ENCODE measurements at regions not wholly inside any gene's neighbourhood (a gene's known extent, or its start where the extent isn't known, plus 50 kb on each side); places are given as distances from the start of the nearest gene placed in this dataset.

DNA sequence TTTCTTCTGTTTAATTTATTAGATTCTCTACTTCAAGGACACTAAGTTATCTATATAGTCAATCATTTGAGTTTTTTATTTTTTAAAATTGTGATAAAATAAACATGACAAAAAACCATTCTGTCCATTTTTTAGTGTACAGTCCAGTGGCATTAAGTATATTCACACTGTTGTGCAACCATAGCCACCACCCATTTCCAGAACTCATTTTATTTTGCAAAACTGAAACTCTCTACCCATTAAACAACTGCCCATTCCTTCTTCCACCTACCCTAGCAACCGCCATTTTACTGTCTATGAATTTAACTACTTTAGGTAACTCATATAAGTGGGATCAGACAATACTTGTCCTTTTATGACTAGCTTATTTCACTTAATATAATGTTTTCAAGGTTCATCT is 275.6 kb downstream of the SH3GL2 start:
- TF ChIP-seq EZH2 (IDR thresholded peaks at IDR 0.05; ENCODE audit: low read length, missing control alignments): no peak
- TF ChIP-seq, protein P1, sequence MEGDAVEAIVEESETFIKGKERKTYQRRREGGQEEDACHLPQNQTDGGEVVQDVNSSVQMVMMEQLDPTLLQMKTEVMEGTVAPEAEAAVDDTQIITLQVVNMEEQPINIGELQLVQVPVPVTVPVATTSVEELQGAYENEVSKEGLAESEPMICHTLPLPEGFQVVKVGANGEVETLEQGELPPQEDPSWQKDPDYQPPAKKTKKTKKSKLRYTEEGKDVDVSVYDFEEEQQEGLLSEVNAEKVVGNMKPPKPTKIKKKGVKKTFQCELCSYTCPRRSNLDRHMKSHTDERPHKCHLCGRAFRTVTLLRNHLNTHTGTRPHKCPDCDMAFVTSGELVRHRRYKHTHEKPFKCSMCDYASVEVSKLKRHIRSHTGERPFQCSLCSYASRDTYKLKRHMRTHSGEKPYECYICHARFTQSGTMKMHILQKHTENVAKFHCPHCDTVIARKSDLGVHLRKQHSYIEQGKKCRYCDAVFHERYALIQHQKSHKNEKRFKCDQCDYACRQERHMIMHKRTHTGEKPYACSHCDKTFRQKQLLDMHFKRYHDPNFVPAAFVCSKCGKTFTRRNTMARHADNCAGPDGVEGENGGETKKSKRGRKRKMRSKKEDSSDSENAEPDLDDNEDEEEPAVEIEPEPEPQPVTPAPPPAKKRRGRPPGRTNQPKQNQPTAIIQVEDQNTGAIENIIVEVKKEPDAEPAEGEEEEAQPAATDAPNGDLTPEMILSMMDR (conservative IDR thresholded peaks at IDR 0.05 in 1 of 2, IDR thresholded peaks at IDR 0.05 in 1 of 2; ENCODE audit: low read depth in 1 of 2, low read length in 2 of 2): no peak

DNA sequence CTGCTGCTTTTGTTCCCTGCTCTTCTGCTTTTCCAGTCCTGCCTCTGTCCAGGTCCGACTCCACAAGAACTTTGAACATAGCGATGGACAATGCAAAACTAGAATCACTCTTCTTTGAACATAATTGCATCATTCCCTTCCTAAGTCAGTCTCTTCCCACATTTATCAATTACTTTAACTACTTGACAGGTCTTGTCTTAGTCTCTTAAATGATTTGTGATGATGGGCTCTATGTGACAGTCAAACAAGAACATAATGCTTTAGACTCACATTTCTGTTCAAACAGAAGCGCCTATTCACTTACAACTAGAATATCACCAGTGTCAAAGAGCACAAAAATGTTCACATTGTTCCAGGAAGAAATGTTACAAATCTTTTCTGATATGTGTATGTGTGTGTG is 278.1 kb downstream of the SH3GL2 start:
- Histone ChIP-seq H3K4me1 (ENCODE audit: control insufficient read depth, extremely low read depth, insufficient read depth, low read length) (no peaks in the 10 kb centered on the region), H2AFZ (ENCODE audit: low read length) (no peak overlapping the region), H4K20me1 (ENCODE audit: control insufficient read depth, extremely low read depth, insufficient read depth, low read length) (no peaks in the 10 kb centered on the region), H3K9me3 (ENCODE audit: control insufficient read depth, insufficient read depth, low read depth, low read length) (no peaks in the 10 kb centered on the region), H3K27me3 (ENCODE audit: control insufficient read depth, insufficient read depth, low read length) (no peaks in the 10 kb centered on the region), H3K4me3 (replicated peaks in 1 of 4; ENCODE audit: control extremely low read depth in 1 of 4, insufficient read depth in 1 of 4, low read depth in 3 of 4, low read length in 4 of 4) (no peak overlapping the region), H3K36me3 (ENCODE audit: control insufficient read depth, insufficient read depth, low read length) (no peaks in the 10 kb centered on the region), H3K9ac (ENCODE audit: insufficient read depth, low read length) (no peak overlapping the region), H3K27ac (ENCODE audit: insufficient read depth, low read length) (no peak overlapping the region), H3K4me2 (ENCODE audit: extremely low read depth, insufficient read depth, low read length) (no peak overlapping the region), H3K79me2 (ENCODE audit: control insufficient read depth, insufficient read depth, low read length) (no peaks in the 10 kb centered on the region)
- TF ChIP-seq EZH2 (IDR thresholded peaks at IDR 0.05; ENCODE audit: low read length, missing control alignments): no peak
- TF ChIP-seq, protein P1 (conservative IDR thresholded peaks at IDR 0.05 in 1 of 2, IDR thresholded peaks at IDR 0.05 in 1 of 2; ENCODE audit: low read depth in 1 of 2, low read length in 2 of 2): no peak
- DNase-seq (ENCODE audit: low read depth in 2 of 2): no peak

More for the DNA sequence above, 275.6 kb downstream of the SH3GL2 start:
- H3K79me2 ChIP-seq (ENCODE audit: control insufficient read depth, insufficient read depth, low read length): no peaks in the 10 kb centered on the region
- H3K27me3 ChIP-seq (ENCODE audit: control insufficient read depth, insufficient read depth, low read length): no peaks in the 10 kb centered on the region
- no peaks in the 10 kb centered on the region for H3K4me1 ChIP-seq (ENCODE audit: control insufficient read depth, extremely low read depth, insufficient read depth, low read length)
- H3K9me3 ChIP-seq (ENCODE audit: control insufficient read depth, insufficient read depth, low read depth, low read length): no peaks in the 10 kb centered on the region
- DNase-seq (ENCODE audit: low read depth in 2 of 2): no peak
- no peak overlapping the region for H3K9ac ChIP-seq (ENCODE audit: insufficient read depth, low read length)
- H3K4me2 ChIP-seq (ENCODE audit: extremely low read depth, insufficient read depth, low read length): no peak overlapping the region
- H2AFZ ChIP-seq (ENCODE audit: low read length): no peak overlapping the region
- no peaks in the 10 kb centered on the region for H3K36me3 ChIP-seq (ENCODE audit: control insufficient read depth, insufficient read depth, low read length)
- no peaks in the 10 kb centered on the region for H4K20me1 ChIP-seq (ENCODE audit: control insufficient read depth, extremely low read depth, insufficient read depth, low read length)
- H3K27ac ChIP-seq (ENCODE audit: insufficient read depth, low read length): no peak overlapping the region
- H3K4me3 ChIP-seq (replicated peaks in 1 of 4; ENCODE audit: control extremely low read depth in 1 of 4, insufficient read depth in 1 of 4, low read depth in 3 of 4, low read length in 4 of 4): no peak overlapping the region

DNA sequence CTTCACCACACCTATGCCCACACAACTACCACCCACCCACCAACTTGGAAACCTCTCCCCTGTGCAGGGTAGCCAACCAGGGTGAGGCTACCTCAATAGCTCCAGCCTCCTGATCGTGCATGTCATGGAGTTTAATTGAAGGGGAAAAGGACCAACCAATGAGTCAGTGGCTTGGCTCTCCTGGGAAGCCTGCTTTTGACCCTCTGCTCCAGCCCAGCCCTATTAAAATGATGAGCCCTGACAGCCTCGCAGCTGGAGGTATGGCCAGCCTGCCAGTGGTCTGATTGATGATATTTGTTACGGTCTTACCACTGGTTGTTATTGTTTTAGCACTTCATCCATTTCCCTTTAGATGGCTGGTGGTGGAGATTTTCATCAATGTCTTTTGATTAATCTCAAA is 280.4 kb downstream of the SH3GL2 start:
- no peak overlapping the region for H2AFZ ChIP-seq (ENCODE audit: low read length)
- H3K4me2 ChIP-seq (ENCODE audit: extremely low read depth, insufficient read depth, low read length): no peak overlapping the region
- no peak for DNase-seq (ENCODE audit: low read depth in 2 of 2)
- H3K9me3 ChIP-seq (ENCODE audit: control insufficient read depth, insufficient read depth, low read depth, low read length): no peaks in the 10 kb centered on the region
- TF ChIP-seq, protein P1 (conservative IDR thresholded peaks at IDR 0.05 in 1 of 2, IDR thresholded peaks at IDR 0.05 in 1 of 2; ENCODE audit: low read depth in 1 of 2, low read length in 2 of 2): no peak
- TF ChIP-seq EZH2 (IDR thresholded peaks at IDR 0.05; ENCODE audit: low read length, missing control alignments): no peak
- H3K36me3 ChIP-seq (ENCODE audit: control insufficient read depth, insufficient read depth, low read length): no peaks in the 10 kb centered on the region
- H3K79me2 ChIP-seq (ENCODE audit: control insufficient read depth, insufficient read depth, low read length): no peaks in the 10 kb centered on the region
- no peaks in the 10 kb centered on the region for H3K27me3 ChIP-seq (ENCODE audit: control insufficient read depth, insufficient read depth, low read length)
- no peaks in the 10 kb centered on the region for H3K4me1 ChIP-seq (ENCODE audit: control insufficient read depth, extremely low read depth, insufficient read depth, low read length)
- H3K9ac ChIP-seq (ENCODE audit: insufficient read depth, low read length): no peak overlapping the region
- H4K20me1 ChIP-seq (ENCODE audit: control insufficient read depth, extremely low read depth, insufficient read depth, low read length): no peaks in the 10 kb centered on the region
- no peak overlapping the region for H3K27ac ChIP-seq (ENCODE audit: insufficient read depth, low read length)
- H3K4me3 ChIP-seq (replicated peaks in 1 of 4; ENCODE audit: control extremely low read depth in 1 of 4, insufficient read depth in 1 of 4, low read depth in 3 of 4, low read length in 4 of 4): no peak overlapping the region
